Choroid plexus epithelial cell (primary cell): ENCODE measurements at regions not wholly inside any gene's neighbourhood (a gene's known extent, or its start where the extent isn't known, plus 50 kb on each side); places are given as distances from the start of the nearest gene placed in this dataset.
"Not testable (repeated sequence)": the region's sequence is repeated elsewhere in the genome, so short reads cannot be mapped to it uniquely, and the experiment has no call there.

Experiments used
- DNase-seq: peaks from one replicate; pipeline ENCODE4 v3.0.0-alpha.2; 2010; ENCODE audit warnings: low read depth
- H3K4me3 ChIP-seq: 2 replicates; pipeline ENCODE4 v1.5.1; 2011; ENCODE audit warnings: low read depth, mild to moderate bottlenecking, control low read depth, low read length, moderate library complexity
- TF ChIP-seq, protein P1 (sequence below): conservative IDR thresholded peaks from 2 replicates; pipeline ENCODE4 v1.5.1; 2011; ENCODE audit warnings: low read depth, mild to moderate bottlenecking, control low read depth, inconsistent platforms, low read length, moderate library complexity

DNA sequence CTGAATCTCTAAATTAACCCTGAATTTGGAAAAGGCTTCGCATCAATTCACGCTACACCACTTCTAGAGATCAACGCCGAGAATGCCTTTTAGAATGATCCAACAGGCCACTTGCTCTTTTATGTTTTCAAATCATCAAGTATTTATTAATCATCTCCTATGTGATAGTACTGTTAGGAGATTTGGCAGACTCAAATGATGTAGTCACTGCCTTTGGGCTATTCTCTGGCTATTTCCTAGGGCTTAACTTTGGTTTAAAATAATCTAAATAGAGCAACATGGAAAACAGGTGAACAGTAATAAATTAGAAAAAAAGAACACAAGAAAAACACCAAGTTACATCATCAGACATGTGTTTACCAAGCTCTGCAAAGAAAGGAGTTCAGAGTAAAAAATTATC is 140.3 kb downstream of the TENT5A start:
- H3K4me3 ChIP-seq = no peak overlapping the region
- TF ChIP-seq, protein P1, sequence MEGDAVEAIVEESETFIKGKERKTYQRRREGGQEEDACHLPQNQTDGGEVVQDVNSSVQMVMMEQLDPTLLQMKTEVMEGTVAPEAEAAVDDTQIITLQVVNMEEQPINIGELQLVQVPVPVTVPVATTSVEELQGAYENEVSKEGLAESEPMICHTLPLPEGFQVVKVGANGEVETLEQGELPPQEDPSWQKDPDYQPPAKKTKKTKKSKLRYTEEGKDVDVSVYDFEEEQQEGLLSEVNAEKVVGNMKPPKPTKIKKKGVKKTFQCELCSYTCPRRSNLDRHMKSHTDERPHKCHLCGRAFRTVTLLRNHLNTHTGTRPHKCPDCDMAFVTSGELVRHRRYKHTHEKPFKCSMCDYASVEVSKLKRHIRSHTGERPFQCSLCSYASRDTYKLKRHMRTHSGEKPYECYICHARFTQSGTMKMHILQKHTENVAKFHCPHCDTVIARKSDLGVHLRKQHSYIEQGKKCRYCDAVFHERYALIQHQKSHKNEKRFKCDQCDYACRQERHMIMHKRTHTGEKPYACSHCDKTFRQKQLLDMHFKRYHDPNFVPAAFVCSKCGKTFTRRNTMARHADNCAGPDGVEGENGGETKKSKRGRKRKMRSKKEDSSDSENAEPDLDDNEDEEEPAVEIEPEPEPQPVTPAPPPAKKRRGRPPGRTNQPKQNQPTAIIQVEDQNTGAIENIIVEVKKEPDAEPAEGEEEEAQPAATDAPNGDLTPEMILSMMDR = no peak
- no peak for DNase-seq

DNA sequence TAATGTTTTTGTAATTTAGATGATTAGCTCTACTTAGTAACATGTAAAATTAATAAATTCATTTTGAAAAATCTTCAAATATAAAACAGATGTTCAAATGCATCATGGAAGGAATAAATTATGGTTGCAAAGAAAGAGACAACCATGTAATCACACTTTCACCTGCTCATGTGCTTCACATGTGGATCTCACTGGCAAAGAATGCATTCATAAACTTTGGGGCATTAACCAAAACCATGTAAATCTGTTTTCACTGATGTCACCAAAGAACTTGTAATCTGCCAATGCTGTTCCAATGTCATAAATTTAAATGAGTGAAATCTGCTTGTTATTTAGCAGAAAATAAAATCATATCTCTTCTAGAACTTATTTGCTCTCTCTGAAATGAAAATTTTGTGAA is 142.7 kb downstream of the TENT5A start:
- H3K4me3 ChIP-seq = no peak overlapping the region
- DNase-seq = no peak
- TF ChIP-seq, protein P1 = no peak

DNA sequence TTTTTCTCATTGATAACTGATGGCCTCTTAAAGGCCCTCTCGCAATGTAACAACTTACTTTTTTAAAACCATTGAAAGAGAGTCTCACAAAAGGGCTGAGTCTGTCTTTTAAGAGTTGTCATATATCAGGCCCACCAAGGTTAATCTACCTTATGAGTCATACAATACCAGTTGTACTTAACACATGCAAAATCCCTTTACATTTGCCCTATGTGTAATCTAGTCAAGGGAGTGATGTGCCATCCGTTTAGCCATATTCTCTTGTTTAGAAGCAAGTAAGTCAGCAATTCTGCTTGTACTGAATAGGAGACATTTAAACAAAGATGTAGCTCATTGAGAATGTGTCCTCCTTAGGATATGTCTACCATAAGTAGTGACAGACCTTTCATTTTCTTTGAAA is 143.7 kb downstream of the TENT5A start:
- no peak for DNase-seq
- H3K4me3 ChIP-seq = no peak overlapping the region
- TF ChIP-seq, protein P1 = no peak

DNA sequence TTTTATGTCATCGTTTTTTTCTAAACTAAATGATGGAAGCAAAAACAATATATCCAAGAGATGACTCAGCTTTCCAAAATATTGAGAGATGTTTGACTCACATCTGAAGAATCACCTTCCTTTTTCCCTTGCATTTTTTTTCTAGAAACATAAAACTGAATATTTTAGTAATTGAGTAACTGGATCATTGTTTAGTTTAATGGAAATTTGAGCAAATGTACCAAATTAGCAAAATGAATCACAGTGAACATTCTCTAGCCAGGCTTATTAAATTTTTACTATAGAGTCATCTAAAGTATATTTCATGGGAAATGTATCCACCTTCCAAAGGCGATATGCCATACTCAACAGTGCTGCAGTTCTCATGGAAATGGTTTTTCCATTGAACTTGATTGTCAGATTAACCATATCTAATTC is 145.5 kb downstream of the TENT5A start:
- DNase-seq = peak; percentile 49
- TF ChIP-seq, protein P1 = no peak
- no peak overlapping the region for H3K4me3 ChIP-seq

DNA sequence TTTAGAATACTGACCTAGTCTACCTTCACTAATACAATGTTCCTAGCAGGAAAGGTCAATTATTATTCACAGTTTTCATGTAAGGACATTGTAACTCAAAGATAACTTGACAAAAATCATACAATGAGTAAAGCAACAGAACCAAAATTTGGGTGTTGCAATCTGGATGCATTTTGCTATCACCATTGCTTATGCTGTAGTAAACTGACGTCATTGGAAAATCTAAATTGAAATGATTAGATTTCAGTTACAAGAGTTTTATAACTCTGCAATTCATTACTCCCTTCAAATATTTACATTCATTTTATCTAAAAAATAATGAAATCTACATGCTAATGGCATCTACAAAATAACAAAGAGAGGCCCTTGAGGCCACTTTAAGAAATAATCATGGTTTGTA is 147.0 kb downstream of the TENT5A start:
- no peak overlapping the region for H3K4me3 ChIP-seq
- TF ChIP-seq, protein P1 = no peak
- DNase-seq = no peak

DNA sequence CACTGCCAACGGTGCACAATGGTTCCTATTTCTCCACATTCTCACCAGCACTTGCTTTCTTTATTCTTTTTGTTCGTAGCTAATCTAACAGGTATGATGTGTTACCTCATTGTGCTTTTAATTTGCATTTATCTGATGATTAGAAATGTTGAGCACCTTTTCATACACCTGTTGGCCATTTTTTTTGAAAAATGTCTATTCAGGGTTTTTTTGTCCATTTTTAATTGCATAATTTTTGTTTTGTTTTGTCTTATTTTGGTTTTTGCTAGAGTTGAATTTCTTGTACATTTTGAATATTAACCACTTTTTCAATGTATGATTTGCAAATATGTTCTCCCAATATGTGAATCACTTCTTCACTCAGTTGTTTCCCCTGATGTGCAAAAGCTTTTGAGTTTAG is 150.6 kb downstream of the TENT5A start:
- no peak for DNase-seq
- H3K4me3 ChIP-seq = no peak overlapping the region
- TF ChIP-seq, protein P1 = no peak

DNA sequence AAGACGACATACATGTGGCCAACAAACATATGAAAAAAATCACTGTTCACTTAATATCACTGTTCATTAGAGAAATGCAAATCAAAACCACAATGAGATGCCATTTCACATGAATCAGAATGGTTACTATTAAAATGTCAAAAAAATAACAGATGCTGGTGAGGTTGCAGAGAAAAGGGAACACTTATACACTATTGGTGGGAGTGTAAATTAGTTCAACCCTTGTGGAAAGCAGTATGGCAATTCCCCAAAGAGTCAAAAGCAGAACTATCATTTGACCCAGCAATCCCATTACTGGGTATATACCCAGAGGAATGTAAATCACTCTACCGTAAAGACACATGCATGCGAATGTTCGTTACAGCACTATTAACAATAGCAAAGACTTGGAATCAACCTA is 152.0 kb downstream of the TENT5A start:
- not testable (repeated sequence) for DNase-seq, H3K4me3 ChIP-seq

DNA sequence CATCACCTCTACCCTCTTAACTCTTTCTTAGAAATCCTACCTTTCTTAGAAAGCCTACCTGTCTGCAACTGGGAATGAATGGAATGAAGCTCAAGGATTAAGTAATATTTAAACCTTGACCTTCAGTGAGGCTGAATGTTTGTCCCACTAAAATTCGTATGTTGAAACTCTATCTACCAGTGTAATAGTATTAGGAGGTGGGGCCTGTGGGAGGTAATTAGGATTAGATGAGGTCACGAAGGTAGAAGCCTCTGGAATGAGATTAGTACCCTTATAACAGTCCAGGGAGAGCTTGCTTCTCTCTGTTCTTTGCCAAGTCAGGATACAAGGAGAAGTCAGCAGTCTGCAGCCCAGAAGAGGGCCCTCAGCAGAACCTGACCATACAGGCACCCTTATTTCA is 158.0 kb downstream of the TENT5A start:
- TF ChIP-seq, protein P1 = no peak
- DNase-seq = no peak
- H3K4me3 ChIP-seq = no peak overlapping the region
